ENCODE measurements at regions not wholly inside any gene's neighbourhood (a gene's known extent, or its start where the extent isn't known, plus 50 kb on each side); places are given as distances from the start of the nearest gene placed in this dataset.
"Not testable (repeated sequence)": the region's sequence is repeated elsewhere in the genome, so short reads cannot be mapped to it uniquely, and the experiment has no call there.

GRCh38 chr22:41023299-41023623, 69.1 kb upstream of the EP300 start:
- DNase-seq, result no peak
- intact Hi-C loops (cut with DNase I), result no loop called here

GRCh38 chr22:41028841-41029240, 63.6 kb upstream of the EP300 start:
- DNase-seq, result no peak

GRCh38 chr22:41030891-41031290, 61.5 kb upstream of the EP300 start:
- DNase-seq, result no peak
- intact Hi-C loops (cut with DNase I), result no loop called here

More at GRCh38 chr22:41028841-41029240, 63.6 kb upstream of the EP300 start:
- intact Hi-C loops (cut with DNase I), result no loop called here

GRCh38 chr22:41034706-41035105, 57.7 kb upstream of the EP300 start:
- no peak for DNase-seq
- intact Hi-C loops (cut with DNase I), result no loop called here

- peak in 31 of 42 donors; percentile 5 to 89 (median 41) for DNase-seq
- intact Hi-C loops (cut with DNase I), result no loop called here
These were observed 55.5 kb upstream of the EP300 start for GRCh38 chr22:41036924-41037323.

GRCh38 chr22:41038732-41039131, 53.7 kb upstream of the EP300 start:
- no peak for DNase-seq
- intact Hi-C loops (cut with DNase I), result no loop called here

GRCh38 chr22:41039641-41040040, 52.8 kb upstream of the EP300 start:
- intact Hi-C loops (cut with DNase I); DNase-seq: not testable (repeated sequence)

- intact Hi-C loops (cut with DNase I), result no loop called here
- no peak for DNase-seq
These were observed 51.9 kb upstream of the EP300 start for GRCh38 chr22:41040483-41040882.

- intact Hi-C loops (cut with DNase I), result no loop called here
- no peak for DNase-seq
These were observed 50.9 kb upstream of the EP300 start for GRCh38 chr22:41041532-41041931.
